ENCODE measurements at regions not wholly inside any gene's neighbourhood (a gene's known extent, or its start where the extent isn't known, plus 50 kb on each side); places are given as distances from the start of the nearest gene placed in this dataset.

DNA sequence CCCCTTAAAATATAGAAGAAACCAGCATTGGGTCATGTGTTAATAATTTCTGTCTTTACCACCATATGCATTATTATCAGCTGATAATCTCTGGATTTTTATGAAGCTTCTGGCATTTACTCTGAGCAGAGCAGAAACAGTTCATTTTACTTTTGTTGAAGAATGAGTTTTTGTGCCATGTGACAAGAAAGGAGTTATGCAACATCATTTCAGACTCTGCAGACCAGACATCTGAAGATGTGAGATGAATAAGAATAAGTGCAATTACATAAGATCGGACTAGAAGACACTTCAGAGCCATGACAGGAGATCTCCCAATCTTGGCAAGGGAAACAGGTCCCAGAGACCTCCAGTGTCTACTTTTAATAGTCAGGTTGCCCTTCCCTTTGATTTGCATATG is 869.4 kb upstream of the VRK2 start:
- TF ChIP-seq, protein P1, sequence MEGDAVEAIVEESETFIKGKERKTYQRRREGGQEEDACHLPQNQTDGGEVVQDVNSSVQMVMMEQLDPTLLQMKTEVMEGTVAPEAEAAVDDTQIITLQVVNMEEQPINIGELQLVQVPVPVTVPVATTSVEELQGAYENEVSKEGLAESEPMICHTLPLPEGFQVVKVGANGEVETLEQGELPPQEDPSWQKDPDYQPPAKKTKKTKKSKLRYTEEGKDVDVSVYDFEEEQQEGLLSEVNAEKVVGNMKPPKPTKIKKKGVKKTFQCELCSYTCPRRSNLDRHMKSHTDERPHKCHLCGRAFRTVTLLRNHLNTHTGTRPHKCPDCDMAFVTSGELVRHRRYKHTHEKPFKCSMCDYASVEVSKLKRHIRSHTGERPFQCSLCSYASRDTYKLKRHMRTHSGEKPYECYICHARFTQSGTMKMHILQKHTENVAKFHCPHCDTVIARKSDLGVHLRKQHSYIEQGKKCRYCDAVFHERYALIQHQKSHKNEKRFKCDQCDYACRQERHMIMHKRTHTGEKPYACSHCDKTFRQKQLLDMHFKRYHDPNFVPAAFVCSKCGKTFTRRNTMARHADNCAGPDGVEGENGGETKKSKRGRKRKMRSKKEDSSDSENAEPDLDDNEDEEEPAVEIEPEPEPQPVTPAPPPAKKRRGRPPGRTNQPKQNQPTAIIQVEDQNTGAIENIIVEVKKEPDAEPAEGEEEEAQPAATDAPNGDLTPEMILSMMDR (IDR thresholded peaks at IDR 0.05), result no peak
- TF ChIP-seq POLR2AphosphoS5 (IDR thresholded peaks at IDR 0.05) (no peak), POLR2A (IDR thresholded peaks at IDR 0.05) (no peak)
